Spleen (tissue), 7 donors: ENCODE measurements at regions not wholly inside any gene's neighbourhood (a gene's known extent, or its start where the extent isn't known, plus 50 kb on each side); places are given as distances from the start of the nearest gene placed in this dataset.

Experiments
- POLR2A ChIP-seq, 3 donors: fragments of 450-650 bp; IDR thresholded peaks; one replicate each; pipeline ENCODE4 v1.5.1; 2017; ENCODE audit warnings: antibody characterized with exemption in 3 of 3, mild to moderate bottlenecking in 1 of 3
- TF ChIP-seq, protein P1 (sequence below), 11 experiments: fragments of 200-600 bp in 7 of 11; fragments of 450-650 bp in 4 of 11; sonication (generic) in 4 of 11; IDR thresholded peaks in 8 of 11; conservative IDR thresholded peaks in 3 of 11; 1 replicate in 7 of 11; 2 replicates in 4 of 11; pipeline versions ENCODE4 v1.4.0 to v1.8.0; 2016 to 2021; ENCODE audit warnings: antibody characterized with exemption in 11 of 11, inconsistent platforms in 4 of 11, mild to moderate bottlenecking in 1 of 11
- donor health status: DM: no; HTN: no; CAD: no; lungs with moderate emphysema.
- donor health status: DM: no; HTN: no; CAD: no.
- donor health status: DM: no; HTN: no; CAD: no.

DNA sequence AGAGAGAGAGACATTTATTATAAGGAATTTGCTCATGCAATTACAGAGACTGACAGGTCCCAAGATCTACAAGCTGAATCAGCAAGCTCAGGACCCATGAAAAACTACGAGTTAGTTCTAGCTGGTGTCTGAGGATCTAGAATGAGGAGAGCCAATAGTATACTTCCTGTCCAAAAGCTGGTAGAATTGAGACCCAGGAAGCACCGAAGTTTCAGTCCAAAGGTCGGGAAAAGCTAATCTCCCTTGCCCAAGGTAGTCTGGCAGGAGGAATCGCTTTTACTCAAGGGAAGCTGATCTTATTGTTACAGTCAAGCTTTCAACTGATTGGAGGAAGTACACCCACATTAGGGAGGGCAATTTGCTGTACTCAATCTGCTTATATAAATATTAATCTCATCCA lies 389.6 kb downstream of the ADCYAP1 start:
- TF ChIP-seq, protein P1, sequence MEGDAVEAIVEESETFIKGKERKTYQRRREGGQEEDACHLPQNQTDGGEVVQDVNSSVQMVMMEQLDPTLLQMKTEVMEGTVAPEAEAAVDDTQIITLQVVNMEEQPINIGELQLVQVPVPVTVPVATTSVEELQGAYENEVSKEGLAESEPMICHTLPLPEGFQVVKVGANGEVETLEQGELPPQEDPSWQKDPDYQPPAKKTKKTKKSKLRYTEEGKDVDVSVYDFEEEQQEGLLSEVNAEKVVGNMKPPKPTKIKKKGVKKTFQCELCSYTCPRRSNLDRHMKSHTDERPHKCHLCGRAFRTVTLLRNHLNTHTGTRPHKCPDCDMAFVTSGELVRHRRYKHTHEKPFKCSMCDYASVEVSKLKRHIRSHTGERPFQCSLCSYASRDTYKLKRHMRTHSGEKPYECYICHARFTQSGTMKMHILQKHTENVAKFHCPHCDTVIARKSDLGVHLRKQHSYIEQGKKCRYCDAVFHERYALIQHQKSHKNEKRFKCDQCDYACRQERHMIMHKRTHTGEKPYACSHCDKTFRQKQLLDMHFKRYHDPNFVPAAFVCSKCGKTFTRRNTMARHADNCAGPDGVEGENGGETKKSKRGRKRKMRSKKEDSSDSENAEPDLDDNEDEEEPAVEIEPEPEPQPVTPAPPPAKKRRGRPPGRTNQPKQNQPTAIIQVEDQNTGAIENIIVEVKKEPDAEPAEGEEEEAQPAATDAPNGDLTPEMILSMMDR (IDR thresholded peaks at IDR 0.05 in 8 of 11, conservative IDR thresholded peaks at IDR 0.05 in 3 of 11), result no peak
- no peak for TF ChIP-seq POLR2A (IDR thresholded peaks at IDR 0.05)
